LNCaP clone FGC (cell line): ENCODE measurements at regions not wholly inside any gene's neighbourhood (a gene's known extent, or its start where the extent isn't known, plus 50 kb on each side); places are given as distances from the start of the nearest gene placed in this dataset.
"Not testable (repeated sequence)": the region's sequence is repeated elsewhere in the genome, so short reads cannot be mapped to it uniquely, and the experiment has no call there.

Experiments used
- DNase-seq: peaks from one replicate; pipeline ENCODE4 v3.0.0-alpha.2; 2011; ENCODE audit warnings: low read depth
- H3K4me3 ChIP-seq: 2 replicates; pipeline ENCODE4 v1.5.1; 2011; ENCODE audit warnings: mild to moderate bottlenecking, low read depth, low read length, control low read depth
- CTCF ChIP-seq: IDR thresholded peaks from 2 replicates; pipeline ENCODE4 v1.5.1; 2012; ENCODE audit warnings: mild to moderate bottlenecking; ENCODE audit not compliant: control insufficient read depth, insufficient read depth; ENCODE audit errors: extremely low read depth

- DNase-seq: no peak
- H3K4me3 ChIP-seq: no peak overlapping the region
- no peak for TF ChIP-seq CTCF
Measured at GRCh38 chr6:121723623-121724022, 288.2 kb downstream of the GJA1 start.

- no peak for DNase-seq
- no peak for TF ChIP-seq CTCF
- no peak overlapping the region for H3K4me3 ChIP-seq
Measured at GRCh38 chr6:121724576-121724975, 289.1 kb downstream of the GJA1 start.

GRCh38 chr6:121726596-121726995 lies 291.1 kb downstream of the GJA1 start:
- DNase-seq: no peak
- TF ChIP-seq CTCF: no peak
- H3K4me3 ChIP-seq: no peak overlapping the region

- DNase-seq: no peak
- no peak overlapping the region for H3K4me3 ChIP-seq
- no peak for TF ChIP-seq CTCF
Measured at GRCh38 chr6:121730616-121731015, 295.2 kb downstream of the GJA1 start.

GRCh38 chr6:121731381-121731780 lies 295.9 kb downstream of the GJA1 start:
- no peak for DNase-seq
- TF ChIP-seq CTCF: no peak
- no peak overlapping the region for H3K4me3 ChIP-seq

- no peak for DNase-seq
- no peak for TF ChIP-seq CTCF
- H3K4me3 ChIP-seq: no peak overlapping the region
Measured at GRCh38 chr6:121732641-121733040, 297.2 kb downstream of the GJA1 start.

- H3K4me3 ChIP-seq: no peak overlapping the region
- DNase-seq: no peak
- no peak for TF ChIP-seq CTCF
Measured at GRCh38 chr6:121733234-121733633, 297.8 kb downstream of the GJA1 start.

GRCh38 chr6:121740188-121740587 lies 304.7 kb downstream of the GJA1 start:
- not testable (repeated sequence) for DNase-seq

More at GRCh38 chr6:121740188-121740587, 304.7 kb downstream of the GJA1 start:
- H3K4me3 ChIP-seq: not testable (repeated sequence)
